ENCODE measurements at regions not wholly inside any gene's neighbourhood (a gene's known extent, or its start where the extent isn't known, plus 50 kb on each side); places are given as distances from the start of the nearest gene placed in this dataset.

- TF ChIP-seq POLR2A (IDR thresholded peaks at IDR 0.05; ENCODE audit: low read depth, low read length) (no peak), POLR2AphosphoS5 (IDR thresholded peaks at IDR 0.05; ENCODE audit: insufficient read depth, low read depth, low read length) (no peak), CTCF (IDR thresholded peaks at IDR 0.05; ENCODE audit: extremely low read depth in 1 of 2, insufficient read depth in 1 of 2, low read depth in 1 of 2, low read length in 2 of 2) (no peak), FOS (IDR thresholded peaks at IDR 0.05; ENCODE audit: borderline replicate concordance, insufficient read depth, low read length) (no peak), JUN (IDR thresholded peaks at IDR 0.05; ENCODE audit: borderline replicate concordance, insufficient read depth, insufficient read length, low read depth) (no peak), EZH2 (IDR thresholded peaks at IDR 0.05; ENCODE audit: borderline replicate concordance, low read depth, low read length, severe bottlenecking) (no peak)
These were observed 84.4 kb upstream of the NUDT12 start for GRCh38 chr5:103646698-103647614.

Measured in endothelial cell of umbilical vein (primary cell).